HCT116 (cell line): ENCODE measurements at regions not wholly inside any gene's neighbourhood (a gene's known extent, or its start where the extent isn't known, plus 50 kb on each side); places are given as distances from the start of the nearest gene placed in this dataset.

ENCODE experiments used
- ATAC-seq: fragments of 200-7000 bp; cut with Tn5 transposase; 2 replicates; pipeline ENCODE4 v1.9.1; 2020; ENCODE audit warnings: mild to moderate bottlenecking, moderate library complexity
- BruUV-seq: library from RNA; stranded (reverse); fragments of 400-500 nt; replicated peaks from 2 replicates; lab custom pipeline; 2021; lab: Mats Ljungman, UMichigan
- CTCF ChIA-PET: fragments of 300-600 bp; sonication (Branson Sonifier 250); formaldehyde crosslinking; loops from one replicate; lab custom pipeline; 2021; ENCODE audit warnings: antibody characterized with exemption; lab: Charles Lee
- POLR2A ChIA-PET: fragments of 300-600, 350-600 bp; sonication (Branson Sonifier 250); formaldehyde crosslinking; loops from one replicate; lab custom pipeline; 2021; ENCODE audit warnings: antibody characterized with exemption; lab: Charles Lee
- RAD21 ChIA-PET, 2 experiments: fragments of 300-600 bp; sonication (Branson Sonifier 250); formaldehyde crosslinking; loops; one replicate each; lab custom pipeline; 2023; ENCODE audit warnings: low total read pairs in 2 of 2; ENCODE audit not compliant: uncharacterized antibody in 2 of 2, unreplicated experiment in 2 of 2, low non-redundant PET in 1 of 2; lab: Charles Lee
- DNase-seq: peaks from one replicate; pipeline ENCODE4 v3.0.0-alpha.2; 2010; ENCODE audit warnings: low read depth, low spot score
- H2AFZ ChIP-seq: fragments of 200-600 bp; shearing (Covaris generic), sonication (generic); 2 replicates; pipeline ENCODE4 v1.6.1; 2017; ENCODE audit warnings: low read depth, mixed run types, mixed read lengths, antibody characterized with exemption, low read length; ENCODE audit not compliant: poor library complexity, severe bottlenecking
- H3K27ac ChIP-seq: 2 replicates; pipeline ENCODE4 v1.5.1; 2012; ENCODE audit warnings: low read depth, low read length
- H3K27me3 ChIP-seq: fragments of 200-600 bp; sonication (generic); 2 replicates; pipeline ENCODE4 v1.6.1; 2016; ENCODE audit warnings: mixed run types, low read length, mixed read lengths; ENCODE audit not compliant: insufficient read depth
- H3K36me3 ChIP-seq, 2 experiments: fragments of 200-500 bp in 1 of 2; fragments of 200-600 bp in 1 of 2; sonication (Bioruptor generic) in 1 of 2; sonication (generic) in 1 of 2; 2 replicates each; pipeline versions ENCODE4 v1.5.1 to v1.6.1; 2014 to 2016; ENCODE audit warnings: low read length in 2 of 2, inconsistent platforms in 1 of 2, mixed read lengths in 1 of 2, mixed run types in 1 of 2; ENCODE audit not compliant: insufficient read depth in 2 of 2, control insufficient read depth in 1 of 2
- H3K4me1 ChIP-seq, 2 experiments: fragments of 200-600 bp in 1 of 2; sonication (generic) in 1 of 2; 2 replicates each; pipeline versions ENCODE4 v1.5.1 to v1.6.1; 2012 to 2017; ENCODE audit warnings: low read length in 2 of 2, inconsistent platforms in 1 of 2, mild to moderate bottlenecking in 1 of 2, mixed read lengths in 1 of 2, mixed run types in 1 of 2, moderate library complexity in 1 of 2; ENCODE audit not compliant: insufficient read depth in 2 of 2, control insufficient read depth in 1 of 2
- H3K4me2 ChIP-seq: fragments of 200-600 bp; sonication (generic); 2 replicates; pipeline ENCODE4 v1.6.1; 2017; ENCODE audit warnings: mixed run types, low read length, mixed read lengths
- H3K4me3 ChIP-seq, 2 experiments: fragments of 200-600 bp in 1 of 2; sonication (generic) in 1 of 2; replicated peaks in 1 of 2; 2 replicates each; pipeline ENCODE4 v1.5.1; 2011 to 2016; ENCODE audit warnings: low read length in 2 of 2, control low read depth in 1 of 2, low read depth in 1 of 2, mild to moderate bottlenecking in 1 of 2, mixed read lengths in 1 of 2, mixed run types in 1 of 2
- H3K79me2 ChIP-seq: fragments of 200-600 bp; sonication (generic); 2 replicates; pipeline ENCODE4 v1.6.1; 2017; ENCODE audit warnings: mild to moderate bottlenecking, mixed run types, low read length, moderate library complexity, mixed read lengths; ENCODE audit not compliant: insufficient read depth
- H3K9ac ChIP-seq: fragments of 200-600 bp; sonication (generic); 2 replicates; pipeline ENCODE4 v1.6.1; 2016; ENCODE audit warnings: low read length, mixed read lengths
- H3K9me2 ChIP-seq: fragments of 200-600 bp; sonication (generic), shearing (Covaris generic); 2 replicates; pipeline ENCODE4 v1.6.1; 2017; ENCODE audit warnings: mixed run types, mild to moderate bottlenecking, moderate library complexity; ENCODE audit not compliant: insufficient read depth
- H3K9me3 ChIP-seq, 2 experiments: fragments of 200-500 bp in 1 of 2; fragments of 200-600 bp in 1 of 2; sonication (Bioruptor generic) in 1 of 2; sonication (generic) in 1 of 2; 2 replicates each; pipeline ENCODE4 v1.6.1; 2014 to 2017; ENCODE audit warnings: low read length in 2 of 2, mixed read lengths in 2 of 2, inconsistent platforms in 1 of 2, low read depth in 1 of 2, mild to moderate bottlenecking in 1 of 2, mixed run types in 1 of 2, moderate library complexity in 1 of 2; ENCODE audit not compliant: control insufficient read depth in 1 of 2, insufficient read depth in 1 of 2
- H4K20me1 ChIP-seq: fragments of 200-600 bp; sonication (generic), shearing (Covaris generic); 2 replicates; pipeline ENCODE4 v1.6.1; 2017; ENCODE audit warnings: mixed run types, mild to moderate bottlenecking, moderate library complexity; ENCODE audit not compliant: insufficient read depth
- CBX3 ChIP-seq: IDR thresholded peaks from 2 replicates; pipeline ENCODE4 v1.6.1; 2012; ENCODE audit warnings: low read depth
- ELF1 ChIP-seq: IDR thresholded peaks from 2 replicates; pipeline ENCODE4 v1.6.1; 2012; ENCODE audit warnings: low read depth, borderline replicate concordance
- EZH2 ChIP-seq: fragments of 200-600 bp; sonication (generic); IDR thresholded peaks from 2 replicates; pipeline ENCODE4 v1.6.1; 2017; ENCODE audit warnings: antibody characterized with exemption, mixed run types
- FOSL1 ChIP-seq: IDR thresholded peaks from 2 replicates; pipeline ENCODE4 v1.6.1; 2012; ENCODE audit warnings: low read depth
- POLR2AphosphoS5 ChIP-seq: IDR thresholded peaks from 2 replicates; pipeline ENCODE4 v1.6.1; 2011; ENCODE audit warnings: mild to moderate bottlenecking, low read depth, low read length, moderate library complexity
- RAD21 ChIP-seq: IDR thresholded peaks from 2 replicates; pipeline ENCODE4 v1.6.1; 2012; ENCODE audit warnings: low read depth, mild to moderate bottlenecking
- SIN3A ChIP-seq: IDR thresholded peaks from 2 replicates; pipeline ENCODE4 v1.6.1; 2012; ENCODE audit warnings: low read depth
- SP1 ChIP-seq: IDR thresholded peaks from 2 replicates; pipeline ENCODE4 v1.6.1; 2012; ENCODE audit warnings: low read depth
- YY1 ChIP-seq: IDR thresholded peaks from 2 replicates; pipeline ENCODE4 v1.6.1; 2011; ENCODE audit warnings: low read length, low read depth, moderate library complexity, mild to moderate bottlenecking; ENCODE audit not compliant: insufficient replicate concordance; ENCODE audit errors: extremely low read depth
- intact Hi-C: fragments of 100-400 bp; cut with micrococcal nuclease; formaldehyde crosslinking; loops from 2 replicates; pipeline ENCODE4 v1.10.0; 2022
- TF ChIP-seq, protein P1 (sequence below): IDR thresholded peaks from 2 replicates; pipeline ENCODE4 v1.6.1; 2012
- TF ChIP-seq, protein P2 (sequence below): IDR thresholded peaks from 2 replicates; pipeline ENCODE4 v1.6.1; 2011; ENCODE audit warnings: mild to moderate bottlenecking, low read length, moderate library complexity; ENCODE audit not compliant: insufficient replicate concordance; ENCODE audit errors: extremely low read depth
- TF ChIP-seq, protein P3 (sequence below): IDR thresholded peaks from 2 replicates; pipeline ENCODE4 v1.6.1; 2012
- TF ChIP-seq, protein P4 (sequence below), 3 experiments: fragments of 200-600 bp in 1 of 3; sonication (generic) in 1 of 3; IDR thresholded peaks in 2 of 3; conservative IDR thresholded peaks in 1 of 3; 2 replicates each; pipeline ENCODE4 v1.5.1; 2012 to 2017; ENCODE audit warnings: low read depth in 2 of 3, low read length in 2 of 3, antibody characterized with exemption in 1 of 3, borderline replicate concordance in 1 of 3, control low read depth in 1 of 3, mild to moderate bottlenecking in 1 of 3, mixed read lengths in 1 of 3, mixed run types in 1 of 3, moderate library complexity in 1 of 3; ENCODE audit not compliant: insufficient read depth in 1 of 3

DNA sequence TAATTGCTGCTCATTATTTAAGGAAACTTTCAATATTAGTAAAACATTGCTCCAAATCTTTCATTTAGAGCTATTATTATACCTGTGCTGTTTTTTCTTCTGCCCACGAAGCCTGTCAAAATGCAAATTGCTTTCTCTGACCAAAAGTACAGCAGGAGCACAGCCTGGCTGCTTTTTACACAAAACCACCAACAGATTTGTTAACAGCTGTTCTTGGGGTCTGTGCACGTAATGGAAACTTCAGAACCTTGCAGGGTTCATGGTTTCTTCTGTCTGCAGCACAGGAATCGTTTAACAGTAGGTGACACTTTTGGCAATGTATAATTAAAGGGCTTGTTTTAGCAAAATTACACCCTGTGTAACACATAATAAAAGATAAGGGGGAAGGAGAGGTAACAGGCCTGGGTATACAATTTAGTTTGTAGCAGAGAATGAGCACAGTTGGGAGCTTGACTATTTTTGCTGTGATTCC lies 447.3 kb downstream of the KCNJ3 start:
- intact Hi-C loops, result no loop called here
- H3K4me3 ChIP-seq, result no peak overlapping the region
- no peaks in the 10 kb centered on the region for H3K27me3 ChIP-seq
- TF ChIP-seq YY1, result no peak
- TF ChIP-seq SIN3A, result no peak
- no peak for TF ChIP-seq RAD21
- TF ChIP-seq, protein P1, sequence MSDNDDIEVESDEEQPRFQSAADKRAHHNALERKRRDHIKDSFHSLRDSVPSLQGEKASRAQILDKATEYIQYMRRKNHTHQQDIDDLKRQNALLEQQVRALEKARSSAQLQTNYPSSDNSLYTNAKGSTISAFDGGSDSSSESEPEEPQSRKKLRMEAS, result no peak
- no peak for TF ChIP-seq POLR2AphosphoS5
- TF ChIP-seq EZH2, result no peak
- TF ChIP-seq FOSL1, result no peak
- TF ChIP-seq, protein P2, sequence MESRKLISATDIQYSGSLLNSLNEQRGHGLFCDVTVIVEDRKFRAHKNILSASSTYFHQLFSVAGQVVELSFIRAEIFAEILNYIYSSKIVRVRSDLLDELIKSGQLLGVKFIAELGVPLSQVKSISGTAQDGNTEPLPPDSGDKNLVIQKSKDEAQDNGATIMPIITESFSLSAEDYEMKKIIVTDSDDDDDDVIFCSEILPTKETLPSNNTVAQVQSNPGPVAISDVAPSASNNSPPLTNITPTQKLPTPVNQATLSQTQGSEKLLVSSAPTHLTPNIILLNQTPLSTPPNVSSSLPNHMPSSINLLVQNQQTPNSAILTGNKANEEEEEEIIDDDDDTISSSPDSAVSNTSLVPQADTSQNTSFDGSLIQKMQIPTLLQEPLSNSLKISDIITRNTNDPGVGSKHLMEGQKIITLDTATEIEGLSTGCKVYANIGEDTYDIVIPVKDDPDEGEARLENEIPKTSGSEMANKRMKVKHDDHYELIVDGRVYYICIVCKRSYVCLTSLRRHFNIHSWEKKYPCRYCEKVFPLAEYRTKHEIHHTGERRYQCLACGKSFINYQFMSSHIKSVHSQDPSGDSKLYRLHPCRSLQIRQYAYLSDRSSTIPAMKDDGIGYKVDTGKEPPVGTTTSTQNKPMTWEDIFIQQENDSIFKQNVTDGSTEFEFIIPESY, result no peak
- TF ChIP-seq, protein P3, sequence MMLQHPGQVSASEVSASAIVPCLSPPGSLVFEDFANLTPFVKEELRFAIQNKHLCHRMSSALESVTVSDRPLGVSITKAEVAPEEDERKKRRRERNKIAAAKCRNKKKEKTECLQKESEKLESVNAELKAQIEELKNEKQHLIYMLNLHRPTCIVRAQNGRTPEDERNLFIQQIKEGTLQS, result no peak
- no peak for TF ChIP-seq CBX3
- TF ChIP-seq SP1, result no peak
- TF ChIP-seq ELF1, result no peak
- TF ChIP-seq, protein P4, sequence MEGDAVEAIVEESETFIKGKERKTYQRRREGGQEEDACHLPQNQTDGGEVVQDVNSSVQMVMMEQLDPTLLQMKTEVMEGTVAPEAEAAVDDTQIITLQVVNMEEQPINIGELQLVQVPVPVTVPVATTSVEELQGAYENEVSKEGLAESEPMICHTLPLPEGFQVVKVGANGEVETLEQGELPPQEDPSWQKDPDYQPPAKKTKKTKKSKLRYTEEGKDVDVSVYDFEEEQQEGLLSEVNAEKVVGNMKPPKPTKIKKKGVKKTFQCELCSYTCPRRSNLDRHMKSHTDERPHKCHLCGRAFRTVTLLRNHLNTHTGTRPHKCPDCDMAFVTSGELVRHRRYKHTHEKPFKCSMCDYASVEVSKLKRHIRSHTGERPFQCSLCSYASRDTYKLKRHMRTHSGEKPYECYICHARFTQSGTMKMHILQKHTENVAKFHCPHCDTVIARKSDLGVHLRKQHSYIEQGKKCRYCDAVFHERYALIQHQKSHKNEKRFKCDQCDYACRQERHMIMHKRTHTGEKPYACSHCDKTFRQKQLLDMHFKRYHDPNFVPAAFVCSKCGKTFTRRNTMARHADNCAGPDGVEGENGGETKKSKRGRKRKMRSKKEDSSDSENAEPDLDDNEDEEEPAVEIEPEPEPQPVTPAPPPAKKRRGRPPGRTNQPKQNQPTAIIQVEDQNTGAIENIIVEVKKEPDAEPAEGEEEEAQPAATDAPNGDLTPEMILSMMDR (IDR thresholded peaks at IDR 0.05 in 2 of 3, conservative IDR thresholded peaks at IDR 0.05 in 1 of 3; ENCODE audit: borderline replicate concordance in 1 of 3, insufficient read depth in 1 of 3, low read depth in 2 of 3, low read length in 2 of 3), result no peak
- ChIA-PET CTCF (no interaction called here), POLR2A (no interaction called here), RAD21 (no interaction called here)
- H3K9ac ChIP-seq, result no peak overlapping the region
- no peak for ATAC-seq
- no peaks in the 10 kb centered on the region for H3K9me2 ChIP-seq
- no TSS peak for BruUV-seq
- no peaks in the 10 kb centered on the region for H4K20me1 ChIP-seq
- H3K27ac ChIP-seq, result no peak overlapping the region
- no peak overlapping the region for H3K4me2 ChIP-seq
- no peaks in the 10 kb centered on the region for H3K36me3 ChIP-seq
- H2AFZ ChIP-seq, result no peak overlapping the region
- DNase-seq, result no peak
- no peaks in the 10 kb centered on the region for H3K9me3 ChIP-seq
- no peaks in the 10 kb centered on the region for H3K4me1 ChIP-seq
- no peaks in the 10 kb centered on the region for H3K79me2 ChIP-seq
